ENCODE measurements at regions not wholly inside any gene's neighbourhood (a gene's known extent, or its start where the extent isn't known, plus 50 kb on each side); places are given as distances from the start of the nearest gene placed in this dataset.
A peak's percentile ranks its signal among the peaks of the same experiment; 100 is the strongest.
"Not testable (repeated sequence)": the region's sequence is repeated elsewhere in the genome, so short reads cannot be mapped to it uniquely, and the experiment has no call there.

DNA sequence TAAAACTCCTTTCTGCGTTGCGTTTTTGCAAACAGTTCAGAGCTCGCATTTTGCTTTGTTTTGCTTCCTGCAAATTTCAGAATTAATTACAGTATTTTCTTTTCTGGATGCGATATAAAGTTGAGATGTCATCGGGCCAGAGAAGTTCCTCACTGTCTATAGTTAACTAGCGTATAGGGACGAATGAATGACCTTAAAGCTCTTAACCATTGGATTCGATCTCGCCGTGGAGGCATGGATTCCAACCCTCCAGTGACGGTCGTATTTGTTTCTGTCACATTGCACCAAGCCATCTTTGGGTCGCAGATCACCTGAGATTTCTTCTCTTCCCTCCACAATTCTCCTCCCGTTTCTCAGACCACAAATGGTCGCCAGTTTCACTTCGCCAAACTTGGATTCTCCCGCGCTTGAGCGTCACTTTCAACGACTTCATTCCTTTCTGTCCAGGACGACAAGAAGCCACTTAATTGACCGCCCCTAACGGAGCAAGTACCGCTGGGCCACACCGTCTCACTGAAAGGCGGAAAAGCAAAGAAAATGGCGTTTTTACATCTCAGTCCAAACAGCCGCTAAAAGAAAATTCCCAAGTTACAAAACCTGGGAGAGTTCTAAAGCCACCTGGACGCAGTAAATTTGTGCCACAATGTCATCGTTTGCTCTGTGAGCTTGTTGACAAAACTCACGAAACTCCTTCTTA, 85.3 kb upstream of the ZNF184 start:
- H3K27me3 Mint-ChIP-seq: peaks cover 72% of the 10 kb centered on the region
- peak overlapping the region; percentile 12 for H3K27ac Mint-ChIP-seq
- H3K4me1 Mint-ChIP-seq: peaks cover 9% of the 10 kb centered on the region
- peaks cover 7% of the 10 kb centered on the region for H3K9me3 Mint-ChIP-seq
- peaks cover 4% of the 10 kb centered on the region for H3K36me3 Mint-ChIP-seq
- H3K4me3 Mint-ChIP-seq: no peak overlapping the region

DNA sequence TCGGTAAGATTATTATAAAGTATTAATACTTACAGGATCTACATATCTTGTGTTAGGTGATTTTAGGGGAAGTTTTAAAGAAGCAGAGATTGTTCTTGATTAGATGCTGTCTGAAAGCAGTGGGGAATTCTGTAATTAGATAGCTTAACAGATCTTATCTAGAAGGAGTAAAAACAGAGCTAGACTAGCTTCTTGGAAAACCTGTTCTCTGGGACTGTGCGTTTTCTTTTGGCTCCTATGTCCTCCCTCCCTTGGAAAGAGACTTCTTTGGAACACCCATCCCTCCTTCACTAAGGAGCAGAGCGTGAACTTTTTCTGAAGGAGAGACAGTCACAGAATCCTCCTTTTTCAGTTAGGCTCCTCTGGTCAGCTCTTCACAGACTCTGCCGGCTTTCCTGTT, 83.5 kb upstream of the ZNF184 start:
- H3K4me1 Mint-ChIP-seq: peaks cover 9% of the 10 kb centered on the region

DNA sequence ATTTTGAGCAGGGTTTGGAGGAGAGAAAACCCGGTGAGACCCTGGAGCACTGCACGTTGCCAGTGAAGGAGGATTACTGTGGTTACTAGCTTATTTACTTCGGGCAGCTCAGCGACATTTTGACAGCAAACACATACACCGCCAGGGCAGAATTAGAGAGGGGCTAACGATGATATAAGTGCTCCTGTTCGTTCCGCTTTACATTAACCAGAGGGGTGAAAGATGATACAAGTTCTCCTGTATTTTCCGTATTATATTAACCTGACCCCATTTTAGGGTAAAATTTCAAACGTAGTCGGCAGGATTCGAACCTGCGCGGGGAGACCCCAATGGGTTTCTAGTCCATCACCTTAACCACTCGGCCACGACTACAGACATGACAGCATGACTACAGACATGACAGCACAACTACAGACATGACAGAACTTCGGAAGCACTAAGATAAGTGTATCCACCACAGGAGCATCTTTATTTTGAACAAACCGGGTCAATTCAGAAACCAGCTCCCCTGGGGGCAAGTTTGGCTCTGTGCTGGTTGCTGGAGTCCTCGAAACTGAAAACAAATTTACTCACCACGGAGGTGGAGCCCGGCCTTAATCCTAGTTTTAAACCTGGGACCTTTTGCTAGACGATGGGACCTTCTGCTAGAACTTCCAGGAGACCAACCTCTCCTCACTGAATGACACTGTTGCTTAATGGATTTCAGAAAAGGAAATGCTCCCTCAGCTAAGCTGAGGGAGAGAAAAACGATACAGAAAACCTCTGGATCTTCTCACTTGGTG, 80.4 kb upstream of the ZNF184 start:
- Mint-ChIP-seq H3K4me3 (no peak overlapping the region), H3K27ac (peak overlapping the region; percentile 72), H3K27me3 (peaks cover 65% of the 10 kb centered on the region), H3K4me1 (peaks cover 4% of the 10 kb centered on the region), H3K9me3 (peaks cover 29% of the 10 kb centered on the region), H3K36me3 (peaks cover 8% of the 10 kb centered on the region)

More for the DNA sequence above, 83.5 kb upstream of the ZNF184 start:
- Mint-ChIP-seq H3K27ac (no peak overlapping the region), H3K4me3 (no peak overlapping the region), H3K36me3 (peaks cover 6% of the 10 kb centered on the region), H3K9me3 (peaks cover 17% of the 10 kb centered on the region), H3K27me3 (peaks cover 73% of the 10 kb centered on the region)

DNA sequence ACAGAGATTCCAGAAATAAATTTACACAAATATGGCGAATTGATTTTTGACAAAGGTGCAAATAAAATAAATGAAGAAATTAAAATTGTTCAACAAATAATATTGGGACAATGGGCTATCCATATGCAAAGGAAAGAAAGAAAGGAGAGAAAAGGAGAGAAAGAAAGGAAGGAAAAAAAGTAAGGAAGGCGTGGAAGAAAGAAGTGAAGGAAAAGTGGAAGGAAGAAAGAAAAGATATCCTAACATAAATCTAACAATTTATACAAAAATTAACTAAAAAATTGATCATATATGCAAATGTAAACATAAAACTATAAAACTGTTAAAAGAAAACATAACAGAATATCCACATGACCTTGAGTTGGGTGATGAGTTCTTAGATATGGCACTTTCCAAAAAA, 78.7 kb upstream of the ZNF184 start:
- Mint-ChIP-seq H3K9me3 (peaks cover 42% of the 10 kb centered on the region), H3K36me3 (peaks cover 13% of the 10 kb centered on the region), H3K27me3 (peaks cover 69% of the 10 kb centered on the region), H3K4me1 (no peaks in the 10 kb centered on the region), H3K4me3 (no peak overlapping the region), H3K27ac (peak overlapping the region; percentile 53)

DNA sequence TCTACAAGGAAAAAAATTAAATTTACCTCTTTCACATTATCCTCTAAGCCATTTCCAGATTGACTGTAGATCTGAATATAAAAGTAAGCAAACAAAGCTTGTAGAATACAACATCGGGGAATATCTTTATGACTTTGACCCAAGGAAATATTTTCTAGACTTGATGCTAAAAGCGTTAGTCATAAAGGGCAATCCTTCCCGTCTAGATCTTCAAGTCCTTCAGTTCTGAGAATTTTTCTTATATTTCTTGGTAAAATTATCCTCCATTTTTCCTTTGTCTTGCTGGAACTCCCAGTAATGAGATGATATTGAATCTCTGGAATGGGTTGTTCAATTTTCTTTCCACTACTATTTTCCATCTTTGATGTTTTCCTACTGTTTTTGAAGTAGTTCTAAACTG, 77.8 kb upstream of the ZNF184 start:
- H3K27ac Mint-ChIP-seq: no peak overlapping the region
- H3K4me3 Mint-ChIP-seq: no peak overlapping the region
- peaks cover 68% of the 10 kb centered on the region for H3K27me3 Mint-ChIP-seq
- peaks cover 11% of the 10 kb centered on the region for H3K36me3 Mint-ChIP-seq
- peaks cover 1% of the 10 kb centered on the region for H3K4me1 Mint-ChIP-seq
- peaks cover 48% of the 10 kb centered on the region for H3K9me3 Mint-ChIP-seq

DNA sequence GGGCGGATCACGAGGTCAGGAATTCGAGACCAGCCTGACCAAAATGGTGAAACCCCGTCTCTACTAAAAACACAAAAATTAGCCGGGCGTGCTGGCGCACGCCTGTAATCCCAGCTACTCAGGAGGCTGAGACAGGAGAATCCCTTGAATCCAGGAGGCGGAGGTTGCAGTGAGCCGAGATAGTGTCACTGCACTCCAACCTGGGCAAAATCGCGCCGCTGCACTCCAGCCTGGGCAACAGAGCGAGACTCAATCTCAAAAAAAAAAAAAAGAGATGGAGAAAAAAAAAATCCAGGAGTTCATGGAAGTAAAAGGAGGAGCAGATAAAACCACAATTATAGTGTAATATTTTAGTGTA, 76.3 kb upstream of the ZNF184 start:
- Mint-ChIP-seq H3K36me3 (peaks cover 16% of the 10 kb centered on the region), H3K9me3 (peaks cover 56% of the 10 kb centered on the region)
- H3K27ac Mint-ChIP-seq: not testable (repeated sequence)

DNA sequence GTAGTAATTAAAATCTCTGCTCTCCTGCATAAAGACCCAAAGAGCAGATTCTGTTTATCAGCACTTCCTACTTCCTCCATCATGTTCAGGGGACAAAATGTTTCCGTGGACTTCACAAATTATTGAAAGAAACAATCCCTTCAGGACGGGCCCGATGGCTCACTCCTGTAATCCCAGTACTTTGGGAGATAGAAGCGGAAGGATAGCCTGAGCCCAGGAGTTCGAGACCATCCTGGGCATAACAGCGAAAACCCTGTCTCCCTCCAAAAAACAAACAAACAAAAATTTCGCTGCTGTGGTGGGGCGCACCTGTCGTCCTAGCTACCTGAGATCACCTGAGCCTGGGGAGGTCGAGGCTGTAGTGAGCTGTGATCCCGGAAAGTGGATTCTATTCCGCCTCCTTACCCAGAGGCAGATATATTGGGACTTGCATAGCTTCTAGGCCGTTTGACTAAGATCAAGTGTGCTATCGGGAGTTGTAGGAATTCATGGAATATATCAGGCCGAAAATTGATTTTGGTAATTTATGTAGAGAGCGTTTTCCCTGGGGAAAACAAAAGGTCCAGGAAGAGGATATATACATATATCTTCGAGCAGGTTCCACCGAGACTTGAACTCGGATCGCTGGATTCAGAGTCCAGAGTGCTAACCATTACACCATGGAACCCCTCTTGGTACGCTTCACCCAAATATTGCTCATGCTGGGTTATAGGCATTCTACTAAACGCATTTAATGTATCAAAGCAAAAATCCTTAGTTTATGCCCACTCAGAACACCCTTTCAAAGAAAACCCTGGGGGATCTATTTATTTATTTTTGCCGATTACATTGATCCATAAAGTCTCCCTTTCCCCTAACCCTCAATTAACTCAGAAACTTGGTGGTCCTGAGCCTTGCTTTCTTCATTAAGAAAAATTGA, 74.5 kb upstream of the ZNF184 start:
- H3K9me3 Mint-ChIP-seq: peaks cover 42% of the 10 kb centered on the region
- H3K4me1 Mint-ChIP-seq: peaks cover 14% of the 10 kb centered on the region
- H3K36me3 Mint-ChIP-seq: peaks cover 14% of the 10 kb centered on the region
- H3K4me3 Mint-ChIP-seq: no peak overlapping the region
- H3K27me3 Mint-ChIP-seq: peaks cover 73% of the 10 kb centered on the region
- H3K27ac Mint-ChIP-seq: no peak overlapping the region

More for the DNA sequence above, 76.3 kb upstream of the ZNF184 start:
- peaks cover 14% of the 10 kb centered on the region for H3K4me1 Mint-ChIP-seq
- peaks cover 76% of the 10 kb centered on the region for H3K27me3 Mint-ChIP-seq
- H3K4me3 Mint-ChIP-seq: not testable (repeated sequence)

DNA sequence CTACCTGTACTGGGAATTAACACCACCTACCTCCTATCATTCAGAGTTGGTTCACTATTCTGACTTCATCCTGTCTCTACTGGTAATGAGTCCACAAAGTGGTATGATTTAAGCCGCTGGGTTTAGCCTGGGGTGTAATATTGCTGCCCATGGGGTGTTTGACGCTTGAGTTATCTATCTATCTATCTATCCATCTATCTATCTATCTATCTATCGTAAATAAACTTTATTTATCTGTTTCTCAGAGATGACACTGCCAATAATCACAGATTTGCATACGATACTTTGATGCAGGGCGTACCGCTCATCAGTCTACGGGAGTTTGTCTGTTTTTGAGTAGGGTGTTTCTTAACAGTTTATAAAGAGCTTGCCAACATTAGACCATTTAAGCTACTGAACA, 73.6 kb upstream of the ZNF184 start:
- Mint-ChIP-seq H3K27me3 (peaks cover 75% of the 10 kb centered on the region), H3K27ac (no peak overlapping the region), H3K4me1 (peaks cover 14% of the 10 kb centered on the region), H3K9me3 (peaks cover 40% of the 10 kb centered on the region), H3K36me3 (peaks cover 13% of the 10 kb centered on the region), H3K4me3 (no peak overlapping the region)

DNA sequence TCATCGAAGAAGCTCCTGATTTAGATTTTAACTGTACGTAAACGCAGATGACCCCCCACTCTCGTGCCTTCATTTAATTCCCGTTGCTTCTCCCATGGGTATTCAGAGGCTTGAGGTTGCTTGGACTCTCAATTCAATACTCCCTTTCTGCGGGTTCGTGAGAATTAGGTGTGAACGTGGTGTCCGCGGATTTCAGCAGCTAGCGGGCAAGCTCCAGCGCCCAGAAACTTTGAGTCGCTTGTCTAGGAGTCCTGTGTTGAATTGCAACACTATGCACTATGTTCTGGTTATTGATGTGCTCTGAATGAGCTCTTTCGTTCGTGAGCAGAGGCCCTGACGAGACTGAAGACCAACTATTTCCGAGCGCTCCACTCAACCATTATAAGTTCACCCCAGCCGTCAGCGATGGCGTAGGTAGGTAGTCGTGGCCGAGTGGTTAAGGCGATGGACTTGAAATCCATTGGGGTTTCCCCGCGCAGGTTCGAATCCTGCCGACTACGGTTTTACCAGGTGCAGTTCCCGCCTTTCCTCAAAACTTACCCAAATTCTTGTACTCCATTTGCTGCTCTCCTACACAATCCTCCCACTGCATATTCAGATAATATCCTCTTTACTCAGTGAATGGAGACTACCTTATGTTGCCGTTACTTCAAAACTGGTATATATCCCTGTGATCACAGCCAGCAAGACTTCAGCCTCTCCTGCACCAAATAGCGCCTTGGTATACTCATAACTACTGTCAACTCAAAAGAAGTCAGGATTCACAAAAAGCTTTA, 72.6 kb upstream of the ZNF184 start:
- peaks cover 32% of the 10 kb centered on the region for H3K9me3 Mint-ChIP-seq
- peaks cover 14% of the 10 kb centered on the region for H3K4me1 Mint-ChIP-seq
- H3K27ac Mint-ChIP-seq: peak overlapping the region; percentile 39
- H3K4me3 Mint-ChIP-seq: no peak overlapping the region
- H3K27me3 Mint-ChIP-seq: peaks cover 75% of the 10 kb centered on the region
- peaks cover 9% of the 10 kb centered on the region for H3K36me3 Mint-ChIP-seq

DNA sequence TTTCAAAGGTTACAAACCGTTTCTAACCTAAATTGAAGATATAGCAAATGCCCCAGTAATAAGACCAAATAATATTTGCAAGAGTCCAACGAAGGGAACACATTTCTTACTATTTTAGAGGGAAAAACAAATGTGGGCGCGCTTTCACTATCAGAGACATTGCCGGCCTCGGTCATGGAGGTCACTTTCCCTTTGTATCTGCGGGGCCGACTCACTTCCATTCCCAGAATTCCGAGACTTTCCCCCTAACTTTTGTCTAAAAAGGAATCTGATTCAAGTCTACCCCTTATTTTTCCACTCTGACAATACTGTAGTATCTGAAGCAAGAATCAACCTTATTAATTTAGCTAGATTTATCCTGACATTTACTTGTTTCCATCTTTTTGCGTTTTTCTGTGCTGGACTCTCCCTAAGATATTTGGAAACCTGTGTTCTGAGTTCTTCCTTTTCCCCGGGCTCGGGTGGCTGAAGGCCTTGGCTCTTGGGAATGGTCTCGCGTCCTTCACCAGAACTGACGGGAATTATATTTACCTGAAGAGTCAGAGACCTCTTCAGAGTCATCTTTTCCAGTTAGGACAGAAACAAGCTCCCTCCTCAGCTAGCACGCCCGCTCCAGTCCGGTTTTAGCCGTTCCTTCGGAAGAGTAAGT, 71.8 kb upstream of the ZNF184 start:
- Mint-ChIP-seq H3K36me3 (peaks cover 9% of the 10 kb centered on the region), H3K4me3 (no peak overlapping the region), H3K9me3 (peaks cover 32% of the 10 kb centered on the region), H3K27me3 (peaks cover 76% of the 10 kb centered on the region), H3K4me1 (peaks cover 14% of the 10 kb centered on the region), H3K27ac (peak overlapping the region; percentile 39)

DNA sequence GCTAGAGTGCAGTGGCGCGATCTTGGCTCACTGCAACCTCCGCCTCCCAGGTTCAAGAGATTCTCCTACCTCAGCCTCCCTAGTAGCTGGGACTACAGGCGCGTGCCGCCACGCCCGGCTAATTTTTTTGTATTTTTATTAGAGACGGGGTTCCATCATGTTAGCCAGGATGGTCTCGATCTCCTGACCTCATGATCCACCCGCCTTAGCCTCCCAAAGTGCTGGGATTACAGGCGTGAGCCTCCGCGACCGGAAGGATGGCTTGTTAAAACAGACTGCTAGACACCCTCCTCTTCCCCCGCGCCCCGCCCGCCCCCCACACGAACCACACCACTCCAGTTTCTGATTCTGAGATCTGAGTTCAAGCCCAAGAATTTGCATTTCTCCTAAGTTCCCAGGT, 71.2 kb upstream of the ZNF184 start:
- not testable (repeated sequence) for H3K4me3 Mint-ChIP-seq, H3K27ac Mint-ChIP-seq, H3K36me3 Mint-ChIP-seq
- peaks cover 14% of the 10 kb centered on the region for H3K4me1 Mint-ChIP-seq
- peaks cover 76% of the 10 kb centered on the region for H3K27me3 Mint-ChIP-seq
- peaks cover 27% of the 10 kb centered on the region for H3K9me3 Mint-ChIP-seq

DNA sequence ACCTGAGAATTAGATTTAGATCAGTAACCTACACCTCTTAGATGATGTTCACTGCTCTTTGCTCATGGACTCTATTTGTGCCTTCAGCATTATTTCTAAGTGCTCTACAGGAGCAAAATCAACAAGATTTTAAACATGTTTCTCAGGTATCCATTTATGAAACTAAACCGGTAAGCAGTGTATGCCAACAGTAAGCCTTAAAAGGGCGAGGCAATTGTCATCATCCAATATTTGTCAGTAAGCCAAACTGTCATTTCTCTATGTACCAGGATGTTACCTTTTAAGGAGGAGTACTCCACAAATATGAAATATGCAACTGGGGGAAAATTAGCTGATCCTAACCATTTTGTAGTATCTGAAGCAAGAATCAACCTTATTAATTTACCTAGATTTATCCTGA, 69.6 kb upstream of the ZNF184 start:
- no peak overlapping the region for H3K27ac Mint-ChIP-seq
- peaks cover 14% of the 10 kb centered on the region for H3K4me1 Mint-ChIP-seq
- peaks cover 75% of the 10 kb centered on the region for H3K27me3 Mint-ChIP-seq
- H3K4me3 Mint-ChIP-seq: no peak overlapping the region
- H3K9me3 Mint-ChIP-seq: peaks cover 22% of the 10 kb centered on the region
- peaks cover 9% of the 10 kb centered on the region for H3K36me3 Mint-ChIP-seq

DNA sequence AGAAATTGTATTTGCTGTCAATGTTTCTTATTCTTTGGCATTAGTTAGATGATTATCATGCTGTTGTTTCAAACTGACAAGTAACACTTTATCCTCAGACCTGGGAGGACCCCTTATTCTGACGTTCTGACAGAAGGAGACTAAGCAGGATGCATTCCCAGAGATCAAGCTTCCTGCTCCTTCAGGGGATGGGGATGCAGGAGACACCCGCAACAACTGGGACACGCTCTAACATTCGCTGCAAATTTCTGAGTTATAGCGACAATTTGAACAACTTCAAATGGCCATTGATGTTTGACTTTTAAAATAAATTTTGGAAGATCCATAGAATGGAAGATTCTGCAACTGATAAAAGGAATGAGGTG, 69.0 kb upstream of the ZNF184 start:
- H3K27ac Mint-ChIP-seq: no peak overlapping the region
- peaks cover 17% of the 10 kb centered on the region for H3K9me3 Mint-ChIP-seq
- H3K27me3 Mint-ChIP-seq: peaks cover 74% of the 10 kb centered on the region
- H3K4me1 Mint-ChIP-seq: peaks cover 14% of the 10 kb centered on the region
- H3K36me3 Mint-ChIP-seq: peaks cover 6% of the 10 kb centered on the region
- no peak overlapping the region for H3K4me3 Mint-ChIP-seq

DNA sequence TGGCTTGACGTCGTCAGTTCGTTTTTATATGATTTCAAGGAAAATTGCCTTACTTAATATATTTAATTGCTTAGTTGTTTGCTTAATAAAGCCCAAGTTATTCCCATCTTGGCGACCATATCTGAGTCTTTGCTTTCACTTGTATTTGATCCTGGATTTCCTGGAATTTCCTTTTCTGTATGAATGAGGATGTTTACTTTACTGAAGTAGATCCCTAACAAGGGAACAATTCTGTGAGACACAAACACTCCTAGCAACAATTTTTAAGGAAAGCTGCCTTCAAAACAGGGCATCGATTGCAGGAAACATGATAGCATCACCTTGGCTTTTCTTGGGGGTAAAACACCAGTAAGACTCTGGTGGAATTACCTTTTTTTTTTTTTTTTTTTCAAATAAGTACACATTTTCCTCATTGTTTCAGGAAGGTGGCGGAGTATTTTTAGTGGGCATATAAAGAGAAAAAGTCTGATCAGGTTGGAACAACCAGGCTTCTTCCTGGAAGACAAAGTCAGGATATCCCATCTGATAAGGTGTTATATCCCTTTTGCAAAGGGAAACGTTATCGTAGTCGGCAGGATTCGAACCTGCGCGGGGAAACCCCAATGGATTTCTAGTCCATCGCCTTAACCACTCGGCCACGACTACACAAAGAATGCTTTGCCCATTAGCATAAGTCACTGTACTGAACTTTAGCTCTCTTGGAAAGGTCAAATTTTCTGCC, 68.5 kb upstream of the ZNF184 start:
- no peak overlapping the region for H3K27ac Mint-ChIP-seq
- peaks cover 14% of the 10 kb centered on the region for H3K4me1 Mint-ChIP-seq
- H3K27me3 Mint-ChIP-seq: peaks cover 70% of the 10 kb centered on the region
- peaks cover 11% of the 10 kb centered on the region for H3K9me3 Mint-ChIP-seq
- no peak overlapping the region for H3K4me3 Mint-ChIP-seq
- peaks cover 4% of the 10 kb centered on the region for H3K36me3 Mint-ChIP-seq

Measured in activated naive CD4-positive, alpha-beta T cell treated with anti-CD3 and anti-CD28 coated beads, Interleukin-2, amount 50 U/mL, for 24 hours (primary cell).